GM10248 (cell line): ENCODE measurements at regions not wholly inside any gene's neighbourhood (a gene's known extent, or its start where the extent isn't known, plus 50 kb on each side); places are given as distances from the start of the nearest gene placed in this dataset.

Experiments used
- CTCF ChIA-PET: fragments of 300-600 bp; sonication (Branson Sonifier 250); formaldehyde crosslinking; extraction: SDS; loops from one replicate; lab custom pipeline; 2021; ENCODE audit warnings: antibody characterized with exemption; lab: Yijun Ruan, JAX
- POLR2A ChIA-PET: fragments of 350-650 bp; sonication (Branson Sonifier 250); formaldehyde crosslinking; extraction: SDS; loops from one replicate; lab custom pipeline; 2020; ENCODE audit warnings: antibody characterized with exemption; lab: Yijun Ruan, JAX
- DNase-seq: peaks from one replicate; pipeline ENCODE4 v3.0.0; 2012; ENCODE audit errors: extremely low spot score
- CTCF ChIP-seq: IDR thresholded peaks from 2 replicates; pipeline ENCODE4 v1.5.1; 2012; ENCODE audit warnings: mild to moderate bottlenecking, low read depth; ENCODE audit errors: extremely low read depth, missing control alignments, control extremely low read depth

- DNase-seq = no peak
- no peak for TF ChIP-seq CTCF
- ChIA-PET POLR2A (no interaction called here), CTCF (interaction anchor here (1.4 kb wide), 1 partner anchor 105 kb away, joined by 3 read pairs; no protein-coding TSS in a partner anchor)
Observed at GRCh38 chr14:22007363-22007762, 333.7 kb upstream of the OR4E1 start.

- ChIA-PET CTCF (interaction anchor here (0.6 to 2.5 kb wide), 6 partner anchors 12 to 101 kb away, joined by 3 to 16 read pairs (median 4); no protein-coding TSS in a partner anchor), POLR2A (no interaction called here)
- TF ChIP-seq CTCF = no peak
- DNase-seq = no peak
Observed at GRCh38 chr14:22003461-22003860, 329.8 kb upstream of the OR4E1 start.

GRCh38 chr14:22002860-22003284 lies 329.3 kb upstream of the OR4E1 start:
- POLR2A ChIA-PET = no interaction called here
- no peak for DNase-seq
- no peak for TF ChIP-seq CTCF
- CTCF ChIA-PET = interaction anchor here (0.6 to 2.5 kb wide), 5 partner anchors 11 to 100 kb away, joined by 3 to 16 read pairs (median 4); no protein-coding TSS in a partner anchor

GRCh38 chr14:21999402-21999801 lies 325.8 kb upstream of the OR4E1 start:
- no peak for DNase-seq
- CTCF ChIA-PET = interaction anchor here (0.8 to 5.8 kb wide), 4 partner anchors 9 to 81 kb away, joined by 3 to 33 read pairs (median 3); no protein-coding TSS in a partner anchor
- POLR2A ChIA-PET = no interaction called here
- no peak for TF ChIP-seq CTCF

GRCh38 chr14:21997300-21997699 lies 323.7 kb upstream of the OR4E1 start:
- ChIA-PET POLR2A (no interaction called here), CTCF (interaction anchor here (1.0 to 5.8 kb wide), 3 partner anchors 12 to 103 kb away, joined by 3 to 33 read pairs (median 8); no protein-coding TSS in a partner anchor)
- peak; percentile 28 for TF ChIP-seq CTCF
- DNase-seq = no peak

- CTCF ChIA-PET = interaction anchor here (1.2 to 5.8 kb wide), 3 partner anchors 9 to 64 kb away, joined by 3 to 33 read pairs (median 4); no protein-coding TSS in a partner anchor
- no peak for TF ChIP-seq CTCF
- POLR2A ChIA-PET = no interaction called here
- DNase-seq = no peak
Observed at GRCh38 chr14:21995332-21995731, 321.7 kb upstream of the OR4E1 start.
